AG20443 (cell line): ENCODE measurements at regions not wholly inside any gene's neighbourhood (a gene's known extent, or its start where the extent isn't known, plus 50 kb on each side); places are given as distances from the start of the nearest gene placed in this dataset.

ENCODE experiments used
- DNase-seq: peaks from one replicate; pipeline ENCODE4 v3.0.0; 2012; ENCODE audit warnings: low spot score, mixed read lengths

DNA sequence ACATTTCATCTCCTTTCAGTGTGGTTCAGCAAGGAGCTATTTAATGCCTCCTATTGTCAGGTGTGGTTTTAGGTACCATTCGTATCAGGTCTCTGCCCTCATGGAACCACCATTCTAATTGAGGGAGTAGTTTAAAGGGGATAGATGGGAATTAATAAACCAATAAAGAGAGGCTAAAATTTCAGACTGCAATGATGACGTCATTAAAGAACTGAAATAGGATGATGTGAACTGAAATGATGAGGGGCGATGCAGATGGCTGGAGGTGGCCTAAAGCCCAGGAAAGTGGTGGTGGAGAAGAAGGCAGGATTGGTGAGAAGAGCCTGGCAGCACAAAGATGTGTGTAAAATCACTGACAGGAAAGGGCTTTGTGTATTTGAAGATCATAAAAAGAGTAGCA, 148.9 kb upstream of the RBFOX1 start:
- DNase-seq = no peak

DNA sequence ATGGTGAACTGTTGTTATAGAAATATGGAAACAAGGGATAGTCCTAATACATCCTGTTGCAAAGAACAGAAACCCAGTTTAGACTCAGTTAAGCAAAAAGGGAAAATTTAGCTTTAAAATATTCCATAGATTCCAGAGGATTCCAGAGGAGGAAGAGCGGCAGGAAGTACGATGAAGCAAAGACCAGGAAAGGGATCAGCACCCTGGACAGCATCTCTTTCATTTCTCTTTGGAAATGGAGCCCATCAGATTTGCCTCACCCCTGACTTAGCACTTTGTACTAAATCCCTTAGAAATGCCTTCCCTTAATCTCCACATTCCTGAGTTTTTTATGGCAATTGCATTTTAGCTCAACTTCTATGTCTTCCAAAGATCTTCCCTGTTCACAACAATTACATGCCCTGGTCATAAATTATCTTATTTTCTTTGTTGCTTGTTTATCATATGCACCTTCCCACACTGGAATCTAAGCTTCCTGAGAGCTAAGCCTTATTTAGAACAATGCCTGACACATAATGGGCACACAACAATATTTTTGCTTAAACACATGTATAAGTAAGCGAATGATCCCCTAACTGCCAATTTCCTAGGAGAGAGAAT, 150.0 kb upstream of the RBFOX1 start:
- DNase-seq = no peak

DNA sequence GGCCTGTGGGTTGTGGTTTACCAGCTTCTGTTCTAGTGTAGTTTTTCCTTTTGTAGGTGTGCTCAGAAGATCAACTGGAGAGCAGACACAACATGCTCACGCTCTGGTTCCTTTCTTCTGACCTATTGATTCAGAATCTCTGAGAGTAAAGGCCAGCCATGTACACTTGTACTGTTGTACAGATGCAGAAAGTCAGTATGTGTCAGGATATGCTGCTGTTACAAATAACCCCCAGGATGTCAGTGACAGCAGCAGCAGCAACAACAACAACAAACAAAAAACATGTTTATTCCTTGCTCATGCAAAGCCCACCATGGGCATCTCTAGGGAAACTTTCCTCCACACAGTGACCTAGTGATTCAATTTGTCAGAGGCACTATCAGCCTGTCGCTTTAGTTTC, 154.8 kb upstream of the RBFOX1 start:
- no peak for DNase-seq

DNA sequence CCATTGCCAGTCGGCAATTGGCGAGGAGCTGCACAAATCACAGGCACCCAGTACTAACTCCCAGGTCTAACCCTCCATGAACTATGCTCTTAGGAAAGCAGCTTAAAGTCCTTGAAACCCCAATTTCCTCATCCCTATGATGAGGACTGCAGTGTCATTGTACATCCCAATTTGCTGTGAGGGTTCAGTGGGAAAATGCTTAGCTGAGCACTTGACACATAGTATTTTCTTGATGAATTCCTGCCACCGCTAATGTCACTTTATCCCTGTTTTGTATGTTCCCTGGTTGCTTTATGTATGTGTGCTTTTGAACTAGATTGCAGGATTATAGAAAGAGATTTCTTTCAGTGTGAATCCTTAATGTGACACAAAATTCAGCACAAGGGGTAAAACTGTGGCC, 161.5 kb upstream of the RBFOX1 start:
- DNase-seq = no peak

DNA sequence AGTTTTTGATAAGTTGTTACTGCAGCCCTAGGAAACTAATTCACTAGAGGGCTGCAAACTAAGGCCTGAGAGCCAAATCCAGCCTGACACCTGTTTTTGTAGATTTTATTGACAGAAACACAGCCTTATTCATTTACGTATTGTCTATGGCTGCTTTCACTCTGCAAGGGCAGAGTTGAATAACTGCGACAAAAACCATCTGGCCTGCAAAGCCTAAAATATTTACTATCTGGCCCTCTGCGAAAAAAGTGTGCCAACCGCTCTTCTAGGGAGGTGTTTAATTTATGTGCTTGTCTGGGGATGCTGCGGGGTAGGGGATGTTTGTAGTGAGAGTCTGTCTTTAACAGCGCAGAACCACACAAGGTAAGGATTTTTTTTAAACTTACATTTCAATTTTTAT, 165.0 kb upstream of the RBFOX1 start:
- DNase-seq = no peak

DNA sequence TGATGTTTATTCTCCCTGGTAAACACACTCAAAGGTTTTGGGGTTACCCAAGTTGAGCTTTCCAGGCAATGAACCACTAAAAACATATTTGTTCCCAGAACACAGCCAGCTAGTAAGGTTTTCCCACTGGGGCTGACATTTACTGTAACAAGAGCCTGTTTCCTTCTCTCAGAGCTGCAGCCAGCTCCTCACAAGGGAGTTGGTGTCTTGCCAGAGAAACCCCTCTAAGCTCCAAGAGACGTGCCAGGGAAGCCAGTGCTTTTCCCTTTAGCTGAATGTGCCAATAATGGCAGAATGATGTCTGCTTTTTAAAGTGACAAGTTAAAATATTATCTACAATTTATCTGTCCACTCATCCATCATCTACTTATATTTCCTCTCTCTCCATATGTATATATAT, 170.8 kb upstream of the RBFOX1 start:
- DNase-seq = no peak

DNA sequence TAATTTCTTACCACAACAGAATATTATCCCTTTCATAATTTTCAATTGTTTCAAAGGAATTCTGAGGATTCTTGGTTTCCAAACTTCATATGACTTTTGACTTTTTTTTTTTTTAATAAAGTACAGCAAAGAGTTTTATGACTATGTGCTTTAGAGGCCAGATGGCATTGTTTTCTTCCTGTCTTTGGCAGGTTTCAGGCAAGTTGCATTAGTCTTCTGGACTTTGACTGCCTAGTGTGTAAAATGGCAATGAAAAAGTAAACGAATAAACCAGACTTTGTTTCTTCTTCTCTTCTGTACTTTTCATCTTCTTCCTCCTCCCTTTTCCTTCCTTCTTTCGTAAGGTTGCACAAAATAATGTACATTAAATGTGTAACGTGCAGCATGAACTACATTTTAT, 172.6 kb upstream of the RBFOX1 start:
- no peak for DNase-seq

DNA sequence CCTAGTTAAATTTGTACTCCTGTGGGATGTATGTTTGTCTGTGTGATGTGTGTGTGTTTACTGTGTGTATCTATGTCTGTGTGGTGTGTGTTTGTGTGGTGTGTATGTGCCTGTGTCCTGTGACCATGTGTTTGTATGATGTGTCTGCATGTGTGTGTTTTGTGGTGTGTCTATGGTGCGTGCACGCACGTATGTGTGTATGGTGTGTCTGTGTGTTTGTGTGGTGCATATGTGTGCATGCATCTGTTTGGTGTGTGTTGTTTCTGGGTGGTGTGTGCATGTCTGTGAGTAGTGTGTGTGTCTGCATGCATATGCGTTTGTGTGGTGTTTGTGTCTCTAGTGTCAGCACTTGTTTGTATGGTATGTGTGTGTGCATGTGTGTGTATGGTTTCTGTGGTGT, 174.2 kb upstream of the RBFOX1 start:
- no peak for DNase-seq

DNA sequence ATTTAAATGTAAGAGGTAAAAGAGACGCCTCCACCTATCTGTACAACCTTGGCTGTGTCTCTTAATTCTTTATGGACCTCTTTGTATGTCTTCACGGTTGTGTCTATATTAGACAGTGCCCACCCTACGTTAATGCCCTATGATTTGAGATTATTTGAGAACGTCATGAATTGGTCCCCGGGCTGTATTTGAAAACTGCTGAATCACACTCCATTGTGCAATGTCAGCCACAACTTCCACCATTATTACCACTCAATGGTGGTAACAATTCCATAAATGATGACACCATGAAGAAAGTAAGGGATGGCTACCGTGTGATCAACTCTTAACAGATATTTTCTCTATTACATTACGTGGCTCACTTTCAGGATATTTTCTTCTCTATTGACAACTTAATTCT, 182.4 kb upstream of the RBFOX1 start:
- DNase-seq = no peak

DNA sequence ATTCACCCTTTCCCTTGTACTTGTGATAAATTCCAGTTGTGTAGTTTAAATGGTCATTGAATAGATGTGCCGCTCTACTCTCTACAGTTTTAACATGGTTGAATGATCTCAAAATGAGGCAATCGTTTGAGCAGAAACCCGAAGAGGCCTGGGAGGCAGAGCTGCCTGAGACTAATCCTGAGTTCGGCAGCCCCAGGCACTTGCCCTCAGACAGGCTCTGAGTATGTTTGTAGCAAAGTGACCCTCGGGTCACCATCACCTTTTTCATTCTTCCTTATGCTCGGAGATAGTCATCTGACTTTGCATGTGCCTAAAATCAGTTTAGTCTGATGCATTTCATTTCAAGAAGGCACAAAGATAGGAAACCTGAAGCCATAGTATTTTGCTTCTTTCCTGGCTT, 184.0 kb upstream of the RBFOX1 start:
- DNase-seq = no peak

DNA sequence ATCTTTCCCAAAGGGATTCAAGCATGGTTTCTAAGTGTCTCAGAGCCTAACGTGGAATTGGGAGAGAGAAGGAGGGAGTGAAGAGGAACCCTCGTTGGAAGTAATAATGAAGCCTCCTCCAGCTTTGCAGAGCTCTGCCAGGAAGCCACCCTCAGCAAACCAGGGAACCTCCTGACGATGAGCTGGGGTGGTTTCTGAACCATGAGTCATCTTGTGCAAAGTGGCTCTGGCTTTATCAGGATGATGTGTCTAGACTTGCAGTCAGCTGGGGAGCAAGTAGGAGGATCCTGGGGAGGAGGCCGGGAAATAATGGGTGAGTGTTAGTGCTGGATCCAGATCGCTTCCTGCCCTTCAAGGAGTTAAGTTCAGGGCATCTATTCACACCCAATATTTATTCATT, 191.7 kb upstream of the RBFOX1 start:
- no peak for DNase-seq

DNA sequence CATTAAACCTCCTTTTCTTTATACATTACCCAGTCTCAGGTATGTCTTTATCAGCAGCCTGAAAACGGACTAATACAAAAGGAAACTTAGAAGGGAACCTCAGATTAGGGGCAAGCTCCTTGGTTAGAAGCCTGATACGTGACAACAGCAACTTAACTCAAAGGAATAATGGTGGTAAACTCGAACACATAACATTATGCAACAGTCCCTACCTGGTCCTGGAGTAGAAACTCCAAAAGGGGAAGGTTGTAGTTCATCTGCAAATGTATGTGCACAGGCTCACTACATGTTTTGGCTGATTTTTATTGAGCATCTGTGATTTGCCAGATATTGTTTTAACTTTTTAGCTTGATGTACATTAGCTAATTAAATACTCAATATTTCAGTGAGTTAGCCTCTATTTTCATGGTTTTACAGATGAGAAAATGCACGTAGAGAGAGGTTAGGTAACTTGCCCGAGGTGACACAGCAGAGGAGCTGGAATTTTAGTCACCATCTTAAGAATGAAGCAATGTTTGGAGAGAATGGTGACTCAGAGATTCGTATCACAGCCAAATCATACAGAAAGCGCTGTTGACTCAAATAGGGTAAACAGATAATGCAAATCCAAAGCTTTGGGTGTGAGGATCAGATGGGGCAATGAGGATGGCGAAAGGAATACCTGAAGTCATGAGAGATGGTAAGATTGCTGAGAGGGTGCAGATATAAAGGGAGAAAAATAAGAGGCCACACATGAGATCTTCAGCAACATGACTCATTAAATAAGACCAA, 194.9 kb upstream of the RBFOX1 start:
- DNase-seq = no peak

DNA sequence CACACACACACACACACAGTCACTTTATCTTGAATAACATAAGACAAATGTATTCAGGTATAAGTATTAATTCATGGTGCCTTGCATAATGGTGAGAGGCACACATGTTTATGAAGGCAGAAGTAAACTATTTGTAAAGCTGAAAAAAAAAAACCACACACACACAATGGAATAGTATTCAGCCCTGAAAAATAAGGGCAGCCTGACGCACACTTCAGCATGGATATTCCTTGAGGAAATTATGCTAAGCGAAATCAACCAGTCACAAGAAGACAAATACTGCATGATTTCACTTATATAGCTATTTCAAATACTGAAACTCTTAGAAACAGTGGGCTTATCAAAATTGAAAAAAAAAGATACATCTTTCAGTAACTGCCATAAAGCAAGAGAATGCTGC, 200.2 kb upstream of the RBFOX1 start:
- DNase-seq = no peak

DNA sequence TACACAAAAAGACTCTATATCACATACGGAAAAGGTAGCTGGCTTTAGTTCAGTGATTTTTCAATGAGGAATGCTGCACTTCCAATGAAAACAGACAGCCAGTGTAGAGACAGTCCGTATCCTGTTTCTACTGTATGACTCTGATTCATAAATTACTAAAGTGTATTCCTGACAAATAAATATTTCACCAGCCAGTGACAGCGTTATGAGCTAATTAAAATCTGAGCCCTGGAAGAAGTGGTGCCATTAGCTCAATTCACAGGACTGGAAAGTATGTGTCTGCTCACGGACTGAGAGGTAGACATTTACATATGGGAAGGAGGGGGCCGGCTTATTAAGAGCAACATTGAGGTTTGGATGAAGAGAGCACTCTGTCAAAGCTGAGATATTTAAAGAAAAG, 207.9 kb upstream of the RBFOX1 start:
- DNase-seq = no peak

DNA sequence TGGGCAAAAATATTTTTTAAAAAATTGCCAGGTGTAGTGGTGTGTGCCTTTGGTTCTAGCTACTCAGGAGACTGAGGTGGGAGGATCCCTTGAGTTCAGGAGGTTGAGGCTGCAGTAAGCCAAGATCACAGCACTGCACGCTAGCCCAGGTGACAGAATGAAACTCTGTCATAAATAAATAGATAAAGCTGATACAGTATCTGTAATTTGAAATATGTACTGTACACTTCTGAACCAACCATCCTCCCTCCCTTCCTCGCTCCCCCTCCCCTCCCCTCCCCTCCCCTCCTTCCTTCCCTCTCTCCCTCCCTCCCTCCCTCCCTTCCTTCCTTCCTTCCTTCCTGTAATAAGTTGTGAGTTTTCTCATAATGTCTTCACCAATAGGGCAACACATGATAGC, 208.4 kb upstream of the RBFOX1 start:
- no peak for DNase-seq

DNA sequence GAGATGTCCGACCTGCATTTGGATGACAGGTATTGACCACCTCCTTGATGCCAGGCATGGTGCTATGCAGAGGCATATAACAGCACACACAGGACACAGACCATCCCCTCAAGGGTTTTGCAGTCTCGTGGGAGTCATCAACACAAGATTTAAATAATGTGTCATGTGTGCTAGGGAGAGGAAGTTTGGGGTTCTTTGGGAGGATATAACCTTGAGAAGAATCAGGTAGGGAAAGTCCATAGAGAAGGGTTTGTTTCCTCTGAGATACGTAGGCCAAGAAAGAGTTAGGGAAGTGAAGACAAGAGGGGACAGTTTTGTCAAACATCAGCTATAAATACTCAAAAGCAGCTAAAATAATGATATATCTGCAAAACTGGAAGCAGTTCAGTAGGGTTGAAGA, 215.9 kb upstream of the RBFOX1 start:
- no peak for DNase-seq

DNA sequence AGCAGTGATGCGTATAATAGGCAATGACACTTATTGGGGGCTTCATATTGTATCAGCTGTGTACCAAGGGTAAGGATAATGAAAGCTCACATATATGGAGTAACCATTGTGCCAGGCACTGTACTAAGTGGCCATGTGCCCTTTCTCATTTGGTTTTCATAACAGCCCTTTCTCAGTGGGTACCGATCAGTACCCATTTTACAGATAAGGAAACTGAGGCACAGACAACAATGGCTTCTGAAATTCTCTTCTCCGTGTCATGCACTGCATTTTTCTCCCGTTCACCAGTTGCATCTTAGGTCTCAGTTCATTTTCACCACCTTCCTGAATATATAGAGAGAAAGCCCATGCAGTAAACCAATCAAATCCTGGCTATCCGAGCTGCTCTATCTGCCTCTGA, 216.7 kb upstream of the RBFOX1 start:
- no peak for DNase-seq

DNA sequence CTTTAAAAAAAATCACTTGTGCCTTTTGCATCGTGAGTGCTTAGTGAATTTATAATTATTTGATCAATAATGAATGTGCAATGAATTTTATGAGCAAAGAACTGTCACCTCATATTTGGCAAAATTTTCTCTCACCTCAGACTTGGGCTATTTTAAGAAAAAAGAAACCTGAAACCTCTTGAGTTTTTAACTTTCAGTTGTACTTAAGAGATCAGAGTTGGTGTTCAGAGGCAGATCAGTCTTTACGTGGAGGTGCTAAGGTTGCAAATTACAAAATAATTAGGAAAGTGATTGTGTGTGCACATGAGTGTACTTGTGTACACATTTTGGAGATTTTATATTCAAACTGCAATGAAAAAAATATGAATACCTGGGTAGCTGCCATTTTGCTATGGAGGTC, 218.7 kb upstream of the RBFOX1 start:
- no peak for DNase-seq

DNA sequence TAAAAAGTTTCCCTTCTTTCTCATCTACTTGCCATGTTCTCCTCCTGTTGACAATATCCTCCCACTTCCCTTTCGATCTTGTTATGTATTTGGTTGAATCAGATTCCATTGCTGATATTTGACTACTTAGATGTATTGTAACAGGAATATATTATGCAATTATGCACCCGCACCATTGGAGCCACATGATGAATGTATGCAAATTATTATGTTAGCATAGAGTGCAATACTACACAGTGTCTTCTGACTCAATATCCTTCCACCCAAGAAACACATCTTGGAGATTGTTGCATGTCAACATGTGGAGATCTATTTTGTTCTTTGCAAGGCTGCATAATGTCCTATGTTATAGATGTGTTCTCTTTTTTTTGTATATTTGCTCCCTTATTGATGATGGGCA, 219.2 kb upstream of the RBFOX1 start:
- no peak for DNase-seq

DNA sequence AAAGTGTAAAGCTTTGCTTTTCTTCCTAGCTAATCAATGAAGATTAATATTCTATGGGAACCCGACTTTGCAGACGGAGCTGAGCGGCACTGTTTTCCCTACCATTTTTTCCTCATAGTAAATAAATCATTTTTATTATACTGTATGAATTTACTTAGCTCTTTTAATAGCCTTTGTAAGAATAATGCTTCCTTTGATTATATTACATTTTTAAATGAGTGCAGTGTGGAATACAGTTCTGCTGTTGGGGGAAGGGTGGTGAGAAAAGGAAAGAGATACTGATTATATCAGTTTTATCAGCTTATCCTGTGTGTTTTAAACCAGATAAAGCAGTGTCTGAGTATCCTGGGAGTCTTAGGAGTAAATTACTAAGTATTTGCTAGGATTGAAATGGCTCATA, 221.4 kb upstream of the RBFOX1 start:
- DNase-seq = no peak

DNA sequence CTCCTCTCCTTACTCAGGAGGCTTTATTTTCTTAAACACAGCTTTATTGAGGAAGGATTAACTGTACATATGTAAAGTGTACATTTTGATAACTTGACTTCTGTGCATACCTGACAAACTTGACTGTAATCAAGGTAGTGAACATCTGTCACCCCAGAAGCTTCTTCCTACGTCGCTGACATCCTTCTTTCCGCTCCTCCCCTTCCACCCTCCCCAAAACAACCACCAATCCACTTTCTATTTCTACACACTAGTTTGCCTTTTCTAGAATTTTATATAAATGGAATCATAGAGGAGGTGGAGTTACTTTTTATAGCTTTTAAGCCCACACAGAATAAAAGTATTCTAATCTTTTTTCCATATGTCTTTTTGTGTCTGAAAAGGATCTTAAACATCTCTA, 225.2 kb upstream of the RBFOX1 start:
- DNase-seq = no peak

DNA sequence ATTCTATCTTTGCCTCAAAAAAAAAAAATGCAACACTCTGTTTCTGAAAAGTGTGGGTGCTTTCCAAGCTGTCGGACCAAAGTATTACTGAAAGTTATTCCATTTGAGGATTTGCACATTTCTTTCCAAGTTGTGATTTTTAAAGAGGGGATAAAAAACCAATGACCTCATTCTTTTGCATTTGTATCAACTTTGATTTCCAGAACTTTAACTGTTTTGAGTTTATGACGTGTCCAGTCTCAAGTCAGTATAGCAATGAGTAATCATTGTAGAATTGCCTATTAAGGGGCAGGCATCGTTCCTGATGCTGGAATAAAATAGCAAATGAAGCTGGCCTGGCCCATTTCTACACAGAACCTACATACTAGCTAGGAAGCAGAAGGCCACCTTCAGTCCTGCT, 229.6 kb upstream of the RBFOX1 start:
- DNase-seq = no peak

DNA sequence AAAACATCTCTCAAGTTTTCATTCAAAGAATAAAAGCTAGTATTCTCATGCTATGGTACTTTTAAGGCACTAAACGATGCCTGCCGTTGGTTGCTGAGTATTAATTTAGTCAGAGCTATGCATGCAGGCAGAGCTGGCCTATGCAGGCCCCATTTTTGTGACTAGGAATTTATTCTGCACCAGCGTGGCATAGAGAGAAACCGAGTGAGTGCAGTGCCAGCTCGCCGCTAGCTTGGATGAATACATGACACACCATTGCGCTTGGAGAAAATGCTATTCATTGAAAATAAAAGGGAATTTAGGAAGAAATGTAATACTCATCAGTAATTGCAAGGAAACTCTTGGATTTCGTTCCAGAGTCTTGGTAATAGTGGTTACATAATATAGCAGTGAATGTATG, 231.6 kb upstream of the RBFOX1 start:
- no peak for DNase-seq

DNA sequence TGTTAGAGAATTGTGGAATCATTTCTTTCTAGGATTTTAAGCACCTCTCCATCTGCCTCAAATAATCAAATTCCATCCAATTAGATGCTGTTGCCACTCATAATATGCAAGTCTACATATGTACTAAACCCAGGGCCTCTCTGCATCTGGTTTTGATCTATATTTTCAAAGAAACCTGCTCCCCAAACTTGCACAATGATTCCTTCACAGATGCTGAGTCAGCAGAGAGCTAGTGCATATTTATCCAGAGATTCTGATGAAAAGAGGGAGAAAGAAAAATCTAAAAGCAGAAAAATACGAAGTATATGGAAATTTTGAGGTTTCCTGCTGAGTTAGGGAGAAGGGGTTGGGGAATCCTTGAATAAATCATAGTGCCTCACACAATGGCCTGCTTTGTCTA, 235.1 kb upstream of the RBFOX1 start:
- no peak for DNase-seq
